ENCODE measurements at regions not wholly inside any gene's neighbourhood (a gene's known extent, or its start where the extent isn't known, plus 50 kb on each side); places are given as distances from the start of the nearest gene placed in this dataset.

GRCh38 chr5:89120719-89121118, 237.7 kb upstream of the MEF2C start:
- Histone ChIP-seq H3K27ac (ENCODE audit: low read length) (no peak overlapping the region), H2AFZ (ENCODE audit: low read depth, low read length) (no peak overlapping the region), H3F3A (ENCODE audit: insufficient read depth, low read length, poor library complexity, severe bottlenecking) (no peaks in the 10 kb centered on the region), H3K36me3 (ENCODE audit: insufficient read depth, low read length) (no peaks in the 10 kb centered on the region), H3K79me2 (replicated peaks; ENCODE audit: insufficient read depth, low read length) (no peaks in the 10 kb centered on the region), H3K4me3 (ENCODE audit: low read length) (no peak overlapping the region), H3K27me3 (ENCODE audit: insufficient read depth, low read depth, low read length) (no peaks in the 10 kb centered on the region), H3K9ac (ENCODE audit: low read length) (no peak overlapping the region), H3K9me3 (ENCODE audit: low read length) (no peaks in the 10 kb centered on the region), H3K9me2 (ENCODE audit: insufficient read depth, low read length) (no peaks in the 10 kb centered on the region), H3K4me2 (ENCODE audit: low read length) (no peak overlapping the region), H4K20me1 (ENCODE audit: insufficient read depth) (no peaks in the 10 kb centered on the region)
- TF ChIP-seq POLR2AphosphoS5 (IDR thresholded peaks at IDR 0.05) (no peak), RAD21 (conservative IDR thresholded peaks at IDR 0.05) (no peak), SMC3 (conservative IDR thresholded peaks at IDR 0.05; ENCODE audit: poor library complexity) (no peak), MXI1 (conservative IDR thresholded peaks at IDR 0.05; ENCODE audit: poor library complexity, severe bottlenecking) (no peak), EP300 (conservative IDR thresholded peaks at IDR 0.05; ENCODE audit: poor library complexity, severe bottlenecking) (no peak), TAF1 (IDR thresholded peaks at IDR 0.05; ENCODE audit: low read depth) (no peak), EZH2 (IDR thresholded peaks at IDR 0.05; ENCODE audit: borderline replicate concordance, insufficient read depth, low read length, poor library complexity, severe bottlenecking) (no peak)
- TF ChIP-seq, protein P1, sequence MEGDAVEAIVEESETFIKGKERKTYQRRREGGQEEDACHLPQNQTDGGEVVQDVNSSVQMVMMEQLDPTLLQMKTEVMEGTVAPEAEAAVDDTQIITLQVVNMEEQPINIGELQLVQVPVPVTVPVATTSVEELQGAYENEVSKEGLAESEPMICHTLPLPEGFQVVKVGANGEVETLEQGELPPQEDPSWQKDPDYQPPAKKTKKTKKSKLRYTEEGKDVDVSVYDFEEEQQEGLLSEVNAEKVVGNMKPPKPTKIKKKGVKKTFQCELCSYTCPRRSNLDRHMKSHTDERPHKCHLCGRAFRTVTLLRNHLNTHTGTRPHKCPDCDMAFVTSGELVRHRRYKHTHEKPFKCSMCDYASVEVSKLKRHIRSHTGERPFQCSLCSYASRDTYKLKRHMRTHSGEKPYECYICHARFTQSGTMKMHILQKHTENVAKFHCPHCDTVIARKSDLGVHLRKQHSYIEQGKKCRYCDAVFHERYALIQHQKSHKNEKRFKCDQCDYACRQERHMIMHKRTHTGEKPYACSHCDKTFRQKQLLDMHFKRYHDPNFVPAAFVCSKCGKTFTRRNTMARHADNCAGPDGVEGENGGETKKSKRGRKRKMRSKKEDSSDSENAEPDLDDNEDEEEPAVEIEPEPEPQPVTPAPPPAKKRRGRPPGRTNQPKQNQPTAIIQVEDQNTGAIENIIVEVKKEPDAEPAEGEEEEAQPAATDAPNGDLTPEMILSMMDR (IDR thresholded peaks at IDR 0.05; ENCODE audit: poor library complexity, severe bottlenecking): no peak

DNA sequence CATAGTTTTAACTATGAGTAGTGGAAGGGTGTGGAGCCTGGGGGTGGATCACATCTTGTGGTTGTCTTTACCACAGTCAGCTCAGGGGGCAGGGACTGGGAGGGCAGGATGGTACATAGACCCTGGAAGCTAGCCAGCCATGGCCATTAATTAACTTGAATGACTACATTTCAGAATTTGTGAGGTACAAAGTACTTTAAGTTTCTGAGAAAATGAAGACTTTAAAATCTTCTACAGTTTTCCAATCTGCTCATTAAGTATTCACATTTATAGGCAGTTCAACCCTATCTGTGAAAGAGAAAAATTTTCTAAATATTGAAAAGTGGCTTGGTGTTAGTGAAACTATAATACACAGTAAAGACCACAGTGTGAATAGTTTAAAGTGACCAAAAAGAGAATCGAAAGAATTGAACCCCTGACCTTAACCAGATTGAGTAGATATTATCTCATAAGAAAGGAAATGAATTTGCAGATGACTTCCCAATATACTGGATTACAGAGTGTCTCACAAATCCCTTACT, 234.2 kb upstream of the MEF2C start:
- no peaks in the 10 kb centered on the region for H3K27me3 ChIP-seq (ENCODE audit: insufficient read depth, low read depth, low read length)
- no peaks in the 10 kb centered on the region for H3K9me3 ChIP-seq (ENCODE audit: low read length)
- H3K27ac ChIP-seq (ENCODE audit: low read length): no peak overlapping the region
- no peaks in the 10 kb centered on the region for H3K36me3 ChIP-seq (ENCODE audit: insufficient read depth, low read length)
- no peaks in the 10 kb centered on the region for H3K79me2 ChIP-seq (replicated peaks; ENCODE audit: insufficient read depth, low read length)
- H3K9ac ChIP-seq (ENCODE audit: low read length): no peak overlapping the region
- H3F3A ChIP-seq (ENCODE audit: insufficient read depth, low read length, poor library complexity, severe bottlenecking): no peaks in the 10 kb centered on the region
- H2AFZ ChIP-seq (ENCODE audit: low read depth, low read length): no peak overlapping the region
- no peaks in the 10 kb centered on the region for H3K9me2 ChIP-seq (ENCODE audit: insufficient read depth, low read length)
- no peak overlapping the region for H3K4me2 ChIP-seq (ENCODE audit: low read length)
- H4K20me1 ChIP-seq (ENCODE audit: insufficient read depth): no peaks in the 10 kb centered on the region
- TF ChIP-seq, protein P1 (IDR thresholded peaks at IDR 0.05; ENCODE audit: poor library complexity, severe bottlenecking): no peak
- TF ChIP-seq EP300 (conservative IDR thresholded peaks at IDR 0.05; ENCODE audit: poor library complexity, severe bottlenecking): no peak
- H3K4me3 ChIP-seq (ENCODE audit: low read length): no peak overlapping the region

- Histone ChIP-seq H3K27ac (ENCODE audit: low read length) (no peak overlapping the region), H3K79me2 (replicated peaks; ENCODE audit: insufficient read depth, low read length) (no peaks in the 10 kb centered on the region), H3K4me2 (ENCODE audit: low read length) (no peak overlapping the region), H3K27me3 (ENCODE audit: insufficient read depth, low read depth, low read length) (no peaks in the 10 kb centered on the region), H3K4me3 (ENCODE audit: low read length) (no peak overlapping the region), H3K9ac (ENCODE audit: low read length) (no peak overlapping the region), H3F3A (ENCODE audit: insufficient read depth, low read length, poor library complexity, severe bottlenecking) (no peaks in the 10 kb centered on the region), H2AFZ (ENCODE audit: low read depth, low read length) (no peak overlapping the region), H3K36me3 (ENCODE audit: insufficient read depth, low read length) (no peaks in the 10 kb centered on the region), H4K20me1 (ENCODE audit: insufficient read depth) (no peaks in the 10 kb centered on the region), H3K9me2 (ENCODE audit: insufficient read depth, low read length) (no peaks in the 10 kb centered on the region), H3K9me3 (ENCODE audit: low read length) (no peaks in the 10 kb centered on the region)
- TF ChIP-seq, protein P2, sequence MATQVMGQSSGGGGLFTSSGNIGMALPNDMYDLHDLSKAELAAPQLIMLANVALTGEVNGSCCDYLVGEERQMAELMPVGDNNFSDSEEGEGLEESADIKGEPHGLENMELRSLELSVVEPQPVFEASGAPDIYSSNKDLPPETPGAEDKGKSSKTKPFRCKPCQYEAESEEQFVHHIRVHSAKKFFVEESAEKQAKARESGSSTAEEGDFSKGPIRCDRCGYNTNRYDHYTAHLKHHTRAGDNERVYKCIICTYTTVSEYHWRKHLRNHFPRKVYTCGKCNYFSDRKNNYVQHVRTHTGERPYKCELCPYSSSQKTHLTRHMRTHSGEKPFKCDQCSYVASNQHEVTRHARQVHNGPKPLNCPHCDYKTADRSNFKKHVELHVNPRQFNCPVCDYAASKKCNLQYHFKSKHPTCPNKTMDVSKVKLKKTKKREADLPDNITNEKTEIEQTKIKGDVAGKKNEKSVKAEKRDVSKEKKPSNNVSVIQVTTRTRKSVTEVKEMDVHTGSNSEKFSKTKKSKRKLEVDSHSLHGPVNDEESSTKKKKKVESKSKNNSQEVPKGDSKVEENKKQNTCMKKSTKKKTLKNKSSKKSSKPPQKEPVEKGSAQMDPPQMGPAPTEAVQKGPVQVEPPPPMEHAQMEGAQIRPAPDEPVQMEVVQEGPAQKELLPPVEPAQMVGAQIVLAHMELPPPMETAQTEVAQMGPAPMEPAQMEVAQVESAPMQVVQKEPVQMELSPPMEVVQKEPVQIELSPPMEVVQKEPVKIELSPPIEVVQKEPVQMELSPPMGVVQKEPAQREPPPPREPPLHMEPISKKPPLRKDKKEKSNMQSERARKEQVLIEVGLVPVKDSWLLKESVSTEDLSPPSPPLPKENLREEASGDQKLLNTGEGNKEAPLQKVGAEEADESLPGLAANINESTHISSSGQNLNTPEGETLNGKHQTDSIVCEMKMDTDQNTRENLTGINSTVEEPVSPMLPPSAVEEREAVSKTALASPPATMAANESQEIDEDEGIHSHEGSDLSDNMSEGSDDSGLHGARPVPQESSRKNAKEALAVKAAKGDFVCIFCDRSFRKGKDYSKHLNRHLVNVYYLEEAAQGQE (IDR thresholded peaks at IDR 0.05; ENCODE audit: borderline replicate concordance): no peak
- TF ChIP-seq SMC3 (conservative IDR thresholded peaks at IDR 0.05; ENCODE audit: poor library complexity) (no peak), EZH2 (IDR thresholded peaks at IDR 0.05; ENCODE audit: borderline replicate concordance, insufficient read depth, low read length, poor library complexity, severe bottlenecking) (no peak), MXI1 (conservative IDR thresholded peaks at IDR 0.05; ENCODE audit: poor library complexity, severe bottlenecking) (no peak), TAF1 (IDR thresholded peaks at IDR 0.05; ENCODE audit: low read depth) (no peak), EP300 (conservative IDR thresholded peaks at IDR 0.05; ENCODE audit: poor library complexity, severe bottlenecking) (no peak), RAD21 (conservative IDR thresholded peaks at IDR 0.05) (no peak), POLR2AphosphoS5 (IDR thresholded peaks at IDR 0.05) (no peak)
- TF ChIP-seq, protein P1 (IDR thresholded peaks at IDR 0.05; ENCODE audit: poor library complexity, severe bottlenecking): no peak
Observed at GRCh38 chr5:89110916-89111646, 228.1 kb upstream of the MEF2C start.

Data from neural cell (in vitro differentiated cells).